Cardiac muscle cell (in vitro differentiated cells and primary cell): ENCODE measurements at regions not wholly inside any gene's neighbourhood (a gene's known extent, or its start where the extent isn't known, plus 50 kb on each side); places are given as distances from the start of the nearest gene placed in this dataset.
A peak's percentile ranks its signal among the peaks of the same experiment; 100 is the strongest.

ENCODE experiments used
- DNase-seq, 2 donors: peaks; one replicate each; pipeline versions ENCODE4 v3.0.0 to v3.0.0-alpha.2; 2010 to 2017; ENCODE audit warnings: low read depth in 1 of 2, low spot score in 1 of 2
- H3K27ac ChIP-seq: fragments of 200-600 bp; sonication (generic); 2 replicates; pipeline ENCODE4 v1.5.1; 2016
- H3K27me3 ChIP-seq: fragments of 200-600 bp; sonication (generic); 2 replicates; pipeline ENCODE4 v1.6.0; 2016; ENCODE audit warnings: control low read depth
- H3K36me3 ChIP-seq: fragments of 200-600 bp; sonication (generic); 2 replicates; pipeline ENCODE4 v1.5.1; 2016; ENCODE audit warnings: control low read depth
- H3K4me1 ChIP-seq: fragments of 200-600 bp; sonication (generic); 2 replicates; pipeline ENCODE4 v1.8.1; 2017; ENCODE audit warnings: low read depth, mild to moderate bottlenecking, mixed run types
- H3K4me3 ChIP-seq: fragments of 200-600 bp; sonication (generic); 2 replicates; pipeline ENCODE4 v1.5.1; 2016; ENCODE audit warnings: mild to moderate bottlenecking
- H3K9me3 ChIP-seq: fragments of 200-600 bp; sonication (generic); 2 replicates; pipeline ENCODE4 v1.5.1; 2017; ENCODE audit warnings: low read depth, mild to moderate bottlenecking, control low read depth
- TF ChIP-seq, protein P1 (sequence below): IDR thresholded peaks from 2 replicates; pipeline ENCODE4 v1.5.1; 2012; ENCODE audit warnings: low read depth, mild to moderate bottlenecking, low read length

DNA sequence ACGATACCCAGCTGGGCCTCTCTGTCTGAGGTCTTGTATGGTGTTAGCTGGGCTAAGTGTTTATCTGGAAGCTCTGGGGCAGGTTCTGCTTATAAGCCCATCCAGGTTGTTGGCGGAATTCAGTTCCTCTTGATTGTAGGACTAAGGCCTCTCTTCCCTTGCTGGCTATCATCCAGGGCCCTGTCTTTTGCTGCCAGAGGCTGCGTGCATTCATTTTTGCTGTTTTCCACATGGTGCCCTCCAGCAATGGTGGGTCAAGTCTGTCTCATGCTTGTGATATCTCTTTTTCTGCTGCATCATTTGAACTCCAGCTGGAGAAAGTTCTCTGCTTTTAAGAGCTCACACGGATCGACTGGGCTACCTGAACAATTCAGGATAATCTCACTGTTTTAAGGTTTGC, 105.7 kb upstream of the ZNF618 start:
- Histone ChIP-seq H3K27me3 (no peaks in the 10 kb centered on the region), H3K4me1 (no peaks in the 10 kb centered on the region), H3K27ac (no peak overlapping the region), H3K36me3 (no peaks in the 10 kb centered on the region), H3K9me3 (no peaks in the 10 kb centered on the region), H3K4me3 (no peak overlapping the region)
- TF ChIP-seq, protein P1, sequence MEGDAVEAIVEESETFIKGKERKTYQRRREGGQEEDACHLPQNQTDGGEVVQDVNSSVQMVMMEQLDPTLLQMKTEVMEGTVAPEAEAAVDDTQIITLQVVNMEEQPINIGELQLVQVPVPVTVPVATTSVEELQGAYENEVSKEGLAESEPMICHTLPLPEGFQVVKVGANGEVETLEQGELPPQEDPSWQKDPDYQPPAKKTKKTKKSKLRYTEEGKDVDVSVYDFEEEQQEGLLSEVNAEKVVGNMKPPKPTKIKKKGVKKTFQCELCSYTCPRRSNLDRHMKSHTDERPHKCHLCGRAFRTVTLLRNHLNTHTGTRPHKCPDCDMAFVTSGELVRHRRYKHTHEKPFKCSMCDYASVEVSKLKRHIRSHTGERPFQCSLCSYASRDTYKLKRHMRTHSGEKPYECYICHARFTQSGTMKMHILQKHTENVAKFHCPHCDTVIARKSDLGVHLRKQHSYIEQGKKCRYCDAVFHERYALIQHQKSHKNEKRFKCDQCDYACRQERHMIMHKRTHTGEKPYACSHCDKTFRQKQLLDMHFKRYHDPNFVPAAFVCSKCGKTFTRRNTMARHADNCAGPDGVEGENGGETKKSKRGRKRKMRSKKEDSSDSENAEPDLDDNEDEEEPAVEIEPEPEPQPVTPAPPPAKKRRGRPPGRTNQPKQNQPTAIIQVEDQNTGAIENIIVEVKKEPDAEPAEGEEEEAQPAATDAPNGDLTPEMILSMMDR, result no peak
- DNase-seq, result peak in 1 of 2 donors; percentile 7

DNA sequence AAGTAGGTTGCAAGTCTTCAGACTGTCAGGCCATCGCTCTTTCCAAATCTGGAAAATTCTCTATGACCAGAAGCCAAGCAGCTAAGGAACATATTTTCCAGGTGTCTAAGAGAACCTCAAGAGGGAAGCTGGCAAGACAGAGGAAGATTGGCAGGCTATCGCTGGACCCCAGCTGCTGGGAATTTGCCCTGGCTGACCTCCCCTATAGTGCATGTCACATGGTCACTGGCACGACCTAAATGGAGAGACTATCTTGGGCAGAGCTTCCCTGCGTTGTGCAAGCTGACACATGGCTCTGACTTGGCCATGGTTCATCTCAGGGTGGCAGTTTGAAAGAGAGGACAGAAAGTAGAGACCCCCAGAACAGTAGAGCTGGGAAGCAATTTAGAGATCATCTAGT, 104.9 kb upstream of the ZNF618 start:
- Histone ChIP-seq H3K36me3 (no peaks in the 10 kb centered on the region), H3K27me3 (no peaks in the 10 kb centered on the region), H3K4me3 (no peak overlapping the region), H3K9me3 (no peaks in the 10 kb centered on the region), H3K4me1 (no peaks in the 10 kb centered on the region), H3K27ac (no peak overlapping the region)
- TF ChIP-seq, protein P1, result no peak
- DNase-seq, result no peak

DNA sequence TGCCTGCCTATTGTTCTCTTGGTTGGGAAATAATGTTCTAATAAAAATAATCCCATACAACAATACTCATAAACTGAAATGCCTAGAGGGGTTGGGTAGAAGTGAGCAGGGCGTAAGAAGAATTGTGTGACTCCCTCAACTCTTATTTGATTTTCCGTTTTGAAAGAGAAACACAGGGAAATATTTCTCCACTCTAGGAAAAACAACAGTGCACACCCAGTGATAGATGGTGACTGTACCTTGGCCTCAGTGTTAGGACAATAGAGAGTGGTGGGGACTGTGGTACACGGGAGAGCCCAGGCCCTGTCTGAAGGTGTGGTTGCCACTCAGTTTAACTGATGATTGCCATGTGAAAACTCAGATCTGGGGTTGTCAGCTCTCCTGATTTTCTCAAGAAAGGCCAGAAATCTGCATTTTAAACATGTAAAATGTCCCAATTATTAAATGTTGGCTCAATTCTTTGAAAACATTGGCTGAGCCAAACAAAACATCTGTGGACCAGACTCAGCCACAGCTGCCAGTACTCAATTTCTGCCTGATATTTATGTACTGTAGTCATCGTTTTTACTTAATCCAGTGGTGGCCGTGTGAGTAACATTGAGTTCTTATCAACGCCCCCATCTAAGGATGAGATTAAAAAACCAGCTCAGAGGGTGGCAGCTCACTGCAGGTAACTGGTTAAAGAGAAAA, 103.8 kb upstream of the ZNF618 start:
- no peak overlapping the region for H3K4me3 ChIP-seq
- H3K4me1 ChIP-seq, result no peaks in the 10 kb centered on the region
- no peak overlapping the region for H3K27ac ChIP-seq
- TF ChIP-seq, protein P1, result no peak
- no peaks in the 10 kb centered on the region for H3K27me3 ChIP-seq
- no peaks in the 10 kb centered on the region for H3K36me3 ChIP-seq
- no peaks in the 10 kb centered on the region for H3K9me3 ChIP-seq
- peak in 1 of 2 donors; percentile 56 for DNase-seq

DNA sequence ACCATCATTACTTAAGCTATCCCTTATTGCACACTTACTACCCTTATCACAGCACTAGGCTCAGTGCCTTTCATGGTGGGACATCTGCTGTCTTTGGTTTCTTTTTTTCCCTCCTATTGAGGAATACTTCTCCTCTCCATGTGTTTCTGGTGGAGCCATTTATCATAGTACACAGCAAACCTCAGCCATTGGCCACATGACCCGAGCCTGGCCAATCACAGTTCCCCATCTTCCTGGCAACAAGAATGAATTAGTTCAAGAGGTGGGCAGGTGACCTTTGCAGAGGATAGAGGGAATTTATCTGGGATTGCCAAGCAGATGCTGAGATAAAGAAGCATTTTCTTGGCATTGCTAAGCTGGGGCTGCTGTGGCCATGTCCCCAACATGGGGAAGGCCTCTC, 101.1 kb upstream of the ZNF618 start:
- no peaks in the 10 kb centered on the region for H3K4me1 ChIP-seq
- no peaks in the 10 kb centered on the region for H3K36me3 ChIP-seq
- H3K27ac ChIP-seq, result no peak overlapping the region
- TF ChIP-seq, protein P1, result no peak
- no peak for DNase-seq
- no peaks in the 10 kb centered on the region for H3K9me3 ChIP-seq
- no peaks in the 10 kb centered on the region for H3K27me3 ChIP-seq
- no peak overlapping the region for H3K4me3 ChIP-seq

DNA sequence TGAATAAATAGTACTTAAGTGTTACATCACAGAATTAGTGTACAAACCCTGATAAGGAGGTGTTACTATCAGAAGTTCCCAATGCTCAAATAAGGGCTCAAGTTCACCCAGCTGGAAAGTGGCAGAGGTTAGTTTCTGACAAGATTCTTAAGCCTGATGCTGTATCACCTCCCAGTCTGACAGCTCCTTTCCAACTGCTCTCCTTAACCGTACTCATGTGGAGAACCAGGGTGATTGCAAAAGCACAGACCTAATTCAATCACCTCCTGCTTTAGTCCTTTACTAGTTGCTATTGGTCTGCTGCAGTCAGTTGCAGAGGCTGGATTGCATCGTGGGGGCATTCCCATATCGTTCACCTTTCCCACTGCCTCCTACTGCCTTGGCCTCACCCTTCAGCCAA, 100.4 kb upstream of the ZNF618 start:
- Histone ChIP-seq H3K27me3 (no peaks in the 10 kb centered on the region), H3K4me1 (no peaks in the 10 kb centered on the region), H3K27ac (no peak overlapping the region), H3K9me3 (no peaks in the 10 kb centered on the region), H3K36me3 (no peaks in the 10 kb centered on the region), H3K4me3 (no peak overlapping the region)
- TF ChIP-seq, protein P1, result no peak
- peak in 1 of 2 donors; percentile 39 for DNase-seq

DNA sequence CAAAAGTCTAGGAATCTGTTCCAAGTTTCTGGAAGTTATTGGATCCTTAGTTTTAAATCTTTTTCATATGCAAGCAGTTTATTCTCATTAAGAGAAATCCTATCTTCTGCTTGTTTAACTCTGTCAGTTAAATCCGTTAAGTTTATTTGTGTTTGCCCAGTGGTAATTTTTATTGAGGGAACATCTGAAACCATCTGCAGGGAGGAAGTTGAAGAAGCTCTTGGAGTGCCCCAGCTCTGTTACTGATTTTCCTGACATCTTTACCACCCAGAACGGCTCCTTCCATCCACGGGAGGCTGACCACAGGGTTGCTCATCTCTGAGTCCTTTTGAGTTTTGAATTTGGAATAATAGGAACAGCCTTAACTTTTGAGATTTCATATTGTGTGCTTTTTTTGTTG, 99.9 kb upstream of the ZNF618 start:
- no peak overlapping the region for H3K4me3 ChIP-seq
- no peaks in the 10 kb centered on the region for H3K4me1 ChIP-seq
- H3K36me3 ChIP-seq, result no peaks in the 10 kb centered on the region
- no peaks in the 10 kb centered on the region for H3K9me3 ChIP-seq
- TF ChIP-seq, protein P1, result no peak
- no peaks in the 10 kb centered on the region for H3K27me3 ChIP-seq
- no peak overlapping the region for H3K27ac ChIP-seq
- no peak for DNase-seq
